ENCODE measurements at regions not wholly inside any gene's neighbourhood (a gene's known extent, or its start where the extent isn't known, plus 50 kb on each side); places are given as distances from the start of the nearest gene placed in this dataset.

DNA sequence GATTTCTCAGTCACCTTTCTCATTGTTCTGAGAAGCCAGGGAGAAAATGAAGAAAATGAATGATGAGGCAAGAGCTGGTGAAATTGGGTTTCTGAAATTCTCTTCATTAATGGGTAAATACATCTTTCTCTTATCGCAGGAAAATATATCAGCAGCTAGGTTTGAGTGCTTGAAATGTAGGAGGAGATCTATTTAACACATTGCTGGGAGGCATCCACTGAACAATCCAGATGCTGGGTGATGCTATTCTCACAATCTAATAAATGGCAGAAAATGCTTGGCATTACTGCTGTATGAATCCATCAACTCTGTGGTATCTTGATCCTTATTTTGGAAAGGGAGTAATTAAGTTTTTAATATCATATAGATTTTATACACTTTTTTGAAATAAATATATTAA is 199.6 kb upstream of the LRP1B start:
- TF ChIP-seq, protein P1, sequence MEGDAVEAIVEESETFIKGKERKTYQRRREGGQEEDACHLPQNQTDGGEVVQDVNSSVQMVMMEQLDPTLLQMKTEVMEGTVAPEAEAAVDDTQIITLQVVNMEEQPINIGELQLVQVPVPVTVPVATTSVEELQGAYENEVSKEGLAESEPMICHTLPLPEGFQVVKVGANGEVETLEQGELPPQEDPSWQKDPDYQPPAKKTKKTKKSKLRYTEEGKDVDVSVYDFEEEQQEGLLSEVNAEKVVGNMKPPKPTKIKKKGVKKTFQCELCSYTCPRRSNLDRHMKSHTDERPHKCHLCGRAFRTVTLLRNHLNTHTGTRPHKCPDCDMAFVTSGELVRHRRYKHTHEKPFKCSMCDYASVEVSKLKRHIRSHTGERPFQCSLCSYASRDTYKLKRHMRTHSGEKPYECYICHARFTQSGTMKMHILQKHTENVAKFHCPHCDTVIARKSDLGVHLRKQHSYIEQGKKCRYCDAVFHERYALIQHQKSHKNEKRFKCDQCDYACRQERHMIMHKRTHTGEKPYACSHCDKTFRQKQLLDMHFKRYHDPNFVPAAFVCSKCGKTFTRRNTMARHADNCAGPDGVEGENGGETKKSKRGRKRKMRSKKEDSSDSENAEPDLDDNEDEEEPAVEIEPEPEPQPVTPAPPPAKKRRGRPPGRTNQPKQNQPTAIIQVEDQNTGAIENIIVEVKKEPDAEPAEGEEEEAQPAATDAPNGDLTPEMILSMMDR (IDR thresholded peaks at IDR 0.05; ENCODE audit: control extremely low read depth in 1 of 3, insufficient read depth in 1 of 3, low read depth in 1 of 3, low read length in 3 of 3) = no peak
- TF ChIP-seq CEBPB (IDR thresholded peaks at IDR 0.05; ENCODE audit: low read depth, low read length) = no peak
- TF ChIP-seq EZH2 (IDR thresholded peaks at IDR 0.05; ENCODE audit: low read depth, low read length, severe bottlenecking) = no peak
- TF ChIP-seq RAD21 (IDR thresholded peaks at IDR 0.05 in 1 of 2, conservative IDR thresholded peaks at IDR 0.05 in 1 of 2; ENCODE audit: low read depth in 2 of 2, low read length in 2 of 2) = no peak
- no peak for TF ChIP-seq POLR2A (IDR thresholded peaks at IDR 0.05; ENCODE audit: control extremely low read depth in 1 of 2, low read depth in 2 of 2, low read length in 2 of 2)
- no peak for TF ChIP-seq ASH2L (IDR thresholded peaks at IDR 0.05; ENCODE audit: low read length)
- TF ChIP-seq CREB1 (IDR thresholded peaks at IDR 0.05) = no peak
- no peak for TF ChIP-seq NRF1 (IDR thresholded peaks at IDR 0.05; ENCODE audit: low read depth, low read length)
- no peak for TF ChIP-seq KDM5A (IDR thresholded peaks at IDR 0.05; ENCODE audit: low read length)
- TF ChIP-seq CHD2 (IDR thresholded peaks at IDR 0.05; ENCODE audit: low read length) = no peak
- no peak for TF ChIP-seq SAP30 (IDR thresholded peaks at IDR 0.05; ENCODE audit: insufficient read depth, insufficient replicate concordance, low read length)
- no peak for TF ChIP-seq EP300 (IDR thresholded peaks at IDR 0.05; ENCODE audit: borderline replicate concordance in 1 of 2, low read depth in 2 of 2, low read length in 2 of 2)

Data from H1 (cell line).